ENCODE measurements at regions not wholly inside any gene's neighbourhood (a gene's known extent, or its start where the extent isn't known, plus 50 kb on each side); places are given as distances from the start of the nearest gene placed in this dataset.
"Not testable (repeated sequence)": the region's sequence is repeated elsewhere in the genome, so short reads cannot be mapped to it uniquely, and the experiment has no call there.

DNA sequence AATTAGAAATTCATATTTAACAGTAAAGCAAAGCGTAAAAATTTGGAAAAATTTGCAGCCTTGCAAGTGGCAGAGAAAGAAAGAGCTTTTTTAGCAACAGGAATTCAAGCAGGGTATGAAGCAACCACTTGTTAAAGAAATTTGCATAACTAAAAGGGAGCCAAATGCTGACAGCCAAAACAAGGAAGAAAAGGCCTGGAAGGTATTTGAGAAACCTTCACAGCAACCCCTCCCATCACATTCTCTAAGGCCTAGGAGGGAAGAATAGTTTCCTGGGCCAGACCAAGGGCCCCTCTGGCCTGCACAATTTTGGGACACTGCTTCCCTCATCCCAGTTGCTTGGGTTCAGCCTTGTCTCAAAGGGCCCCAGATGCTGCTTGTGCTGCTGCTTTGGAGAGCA, 672.4 kb upstream of the TMPRSS15 start:
- no peaks in the 10 kb centered on the region for H3K36me3 ChIP-seq (ENCODE audit: control insufficient read depth in 4 of 4, insufficient read depth in 4 of 4, low read length in 4 of 4)
- ATAC-seq (ENCODE audit: insufficient read depth, low FRiP score) (no peak), DNase-seq (no peak)
- H3K27ac ChIP-seq (ENCODE audit: low read depth in 1 of 2, low read length in 1 of 2): no peak overlapping the region
- H3K27me3 ChIP-seq (ENCODE audit: control insufficient read depth in 3 of 3, insufficient read depth in 3 of 3, low read length in 2 of 3): no peaks in the 10 kb centered on the region
- 89 to 95% methylated on average over 1 of the region's 1 CpG for WGBS, 2 donors
- H3K4me1 ChIP-seq (ENCODE audit: control insufficient read depth in 5 of 5, insufficient read depth in 5 of 5, low read length in 5 of 5): no peaks in the 10 kb centered on the region
- TF ChIP-seq, protein P1, sequence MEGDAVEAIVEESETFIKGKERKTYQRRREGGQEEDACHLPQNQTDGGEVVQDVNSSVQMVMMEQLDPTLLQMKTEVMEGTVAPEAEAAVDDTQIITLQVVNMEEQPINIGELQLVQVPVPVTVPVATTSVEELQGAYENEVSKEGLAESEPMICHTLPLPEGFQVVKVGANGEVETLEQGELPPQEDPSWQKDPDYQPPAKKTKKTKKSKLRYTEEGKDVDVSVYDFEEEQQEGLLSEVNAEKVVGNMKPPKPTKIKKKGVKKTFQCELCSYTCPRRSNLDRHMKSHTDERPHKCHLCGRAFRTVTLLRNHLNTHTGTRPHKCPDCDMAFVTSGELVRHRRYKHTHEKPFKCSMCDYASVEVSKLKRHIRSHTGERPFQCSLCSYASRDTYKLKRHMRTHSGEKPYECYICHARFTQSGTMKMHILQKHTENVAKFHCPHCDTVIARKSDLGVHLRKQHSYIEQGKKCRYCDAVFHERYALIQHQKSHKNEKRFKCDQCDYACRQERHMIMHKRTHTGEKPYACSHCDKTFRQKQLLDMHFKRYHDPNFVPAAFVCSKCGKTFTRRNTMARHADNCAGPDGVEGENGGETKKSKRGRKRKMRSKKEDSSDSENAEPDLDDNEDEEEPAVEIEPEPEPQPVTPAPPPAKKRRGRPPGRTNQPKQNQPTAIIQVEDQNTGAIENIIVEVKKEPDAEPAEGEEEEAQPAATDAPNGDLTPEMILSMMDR (IDR thresholded peaks at IDR 0.05; ENCODE audit: control extremely low read depth, extremely low read depth): no peak
- H3K9ac ChIP-seq (ENCODE audit: insufficient read depth in 1 of 2, low read length in 2 of 2): no peak overlapping the region
- H3K4me3 ChIP-seq: no peak overlapping the region
- H3K9me3 ChIP-seq (ENCODE audit: control insufficient read depth in 4 of 4, insufficient read depth in 3 of 4, low read length in 3 of 4): peaks cover 0 to 14% (median 6%) of the 10 kb centered on the region in 4 donors

DNA sequence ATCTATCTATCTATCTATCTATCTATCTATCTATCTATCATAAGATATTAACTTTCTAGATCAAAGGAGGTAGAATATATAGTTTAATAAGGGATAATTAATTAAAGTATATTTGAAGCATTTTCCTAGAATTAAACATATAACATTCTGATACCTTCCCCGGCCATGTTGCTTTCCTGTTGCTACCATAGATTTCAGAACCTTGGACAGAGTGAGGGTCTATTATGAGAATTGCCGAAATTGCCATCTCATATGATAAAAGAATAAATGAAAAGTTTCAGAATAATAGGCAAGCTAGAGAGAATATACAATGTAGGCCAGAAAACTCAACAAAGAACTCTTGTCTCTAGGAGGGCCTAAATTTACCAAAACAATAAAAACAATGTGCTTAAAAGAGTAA, 706.1 kb upstream of the TMPRSS15 start:
- ATAC-seq (ENCODE audit: insufficient read depth, low FRiP score) (no peak), DNase-seq (no peak)
- Histone ChIP-seq H3K9ac (ENCODE audit: insufficient read depth in 1 of 2, low read length in 2 of 2) (no peak overlapping the region), H3K9me3 (ENCODE audit: control insufficient read depth in 4 of 4, insufficient read depth in 3 of 4, low read length in 3 of 4) (peaks cover 0 to 2% (median 0%) of the 10 kb centered on the region in 4 donors), H3K4me3 (no peak overlapping the region), H3K4me1 (ENCODE audit: control insufficient read depth in 5 of 5, insufficient read depth in 5 of 5, low read length in 5 of 5) (no peaks in the 10 kb centered on the region), H3K27me3 (ENCODE audit: control insufficient read depth in 3 of 3, insufficient read depth in 3 of 3, low read length in 2 of 3) (no peaks in the 10 kb centered on the region), H3K27ac (ENCODE audit: low read depth in 1 of 2, low read length in 1 of 2) (no peak overlapping the region), H3K36me3 (ENCODE audit: control insufficient read depth in 4 of 4, insufficient read depth in 4 of 4, low read length in 4 of 4) (no peaks in the 10 kb centered on the region)
- 82 to 85% methylated on average over 2 of the region's 2 CpGs for WGBS, 2 donors
- TF ChIP-seq, protein P1 (IDR thresholded peaks at IDR 0.05; ENCODE audit: control extremely low read depth, extremely low read depth): no peak

DNA sequence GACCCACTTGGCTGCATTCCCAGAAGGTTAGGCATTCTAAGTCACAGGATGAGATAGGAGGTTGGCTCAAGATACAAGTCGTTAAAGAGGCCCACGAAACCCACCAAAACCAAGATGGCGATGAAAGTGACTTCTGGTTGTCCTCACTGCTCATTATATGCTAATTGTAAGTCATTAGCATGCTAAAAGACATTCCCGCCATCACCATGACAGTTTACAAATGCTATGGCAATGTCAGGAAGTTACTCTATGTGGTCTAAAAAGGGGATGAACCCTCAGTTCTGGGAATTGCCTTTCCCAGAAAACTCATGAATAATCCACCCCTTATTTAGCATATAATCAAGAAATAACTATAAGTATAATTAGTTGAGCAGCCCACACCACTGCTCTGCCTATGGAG, 715.7 kb upstream of the TMPRSS15 start:
- H3K4me3 ChIP-seq; ATAC-seq (ENCODE audit: insufficient read depth, low FRiP score): not testable (repeated sequence)
- 90 to 91% methylated on average over 4 of the region's 4 CpGs for WGBS, 2 donors

DNA sequence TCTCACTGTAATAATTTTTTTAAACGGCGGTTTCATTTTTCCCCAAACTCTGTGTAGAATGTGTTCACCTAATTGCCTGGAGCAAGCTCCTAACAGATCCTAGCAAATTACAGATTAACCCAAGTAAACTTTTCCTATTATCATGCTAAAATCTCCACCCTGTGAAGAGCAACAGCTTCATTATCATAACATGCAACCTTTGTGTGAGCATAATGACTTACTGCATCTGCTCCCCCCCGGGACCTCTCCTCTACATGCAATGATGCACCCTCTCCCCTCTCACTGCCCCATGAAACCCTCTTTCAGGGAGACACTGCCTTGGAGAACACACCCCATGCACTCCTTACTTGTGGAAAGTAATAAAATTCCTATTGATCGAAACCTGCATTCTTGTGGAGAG, 717.0 kb upstream of the TMPRSS15 start:
- WGBS, 2 donors: 84 to 88% methylated on average over 4 of the region's 4 CpGs
- Histone ChIP-seq H3K9ac (ENCODE audit: insufficient read depth in 1 of 2, low read length in 2 of 2) (no peak overlapping the region), H3K36me3 (ENCODE audit: control insufficient read depth in 4 of 4, insufficient read depth in 4 of 4, low read length in 4 of 4) (no peaks in the 10 kb centered on the region), H3K4me1 (ENCODE audit: control insufficient read depth in 5 of 5, insufficient read depth in 5 of 5, low read length in 5 of 5) (peaks cover 0 to 12% (median 0%) of the 10 kb centered on the region in 5 donors), H3K9me3 (ENCODE audit: control insufficient read depth in 4 of 4, insufficient read depth in 3 of 4, low read length in 3 of 4) (peaks cover 0 to 2% (median 0%) of the 10 kb centered on the region in 4 donors), H3K4me3 (no peak overlapping the region), H3K27ac (ENCODE audit: low read depth in 1 of 2, low read length in 1 of 2) (no peak overlapping the region), H3K27me3 (ENCODE audit: control insufficient read depth in 3 of 3, insufficient read depth in 3 of 3, low read length in 2 of 3) (peaks cover 0 to 2% (median 0%) of the 10 kb centered on the region in 3 donors)
- no peak for DNase-seq
- ATAC-seq (ENCODE audit: insufficient read depth, low FRiP score): no peak
- TF ChIP-seq, protein P1 (IDR thresholded peaks at IDR 0.05; ENCODE audit: control extremely low read depth, extremely low read depth): no peak

More for the DNA sequence above, 715.7 kb upstream of the TMPRSS15 start:
- H3K36me3 ChIP-seq (ENCODE audit: control insufficient read depth in 4 of 4, insufficient read depth in 4 of 4, low read length in 4 of 4); H3K27me3 ChIP-seq (ENCODE audit: control insufficient read depth in 3 of 3, insufficient read depth in 3 of 3, low read length in 2 of 3); H3K4me1 ChIP-seq (ENCODE audit: control insufficient read depth in 5 of 5, insufficient read depth in 5 of 5, low read length in 5 of 5); DNase-seq; H3K9ac ChIP-seq (ENCODE audit: insufficient read depth in 1 of 2, low read length in 2 of 2); H3K27ac ChIP-seq (ENCODE audit: low read depth in 1 of 2, low read length in 1 of 2); H3K9me3 ChIP-seq (ENCODE audit: control insufficient read depth in 4 of 4, insufficient read depth in 3 of 4, low read length in 3 of 4): not testable (repeated sequence)

All from lung (tissue), 11 donors.